ENCODE measurements at regions not wholly inside any gene's neighbourhood (a gene's known extent, or its start where the extent isn't known, plus 50 kb on each side); places are given as distances from the start of the nearest gene placed in this dataset.

- TF ChIP-seq CLOCK (CRISPR knock-in tag; IDR thresholded peaks at IDR 0.05; ENCODE audit: borderline replicate concordance): no peak
- TF ChIP-seq ZSCAN29 (IDR thresholded peaks at IDR 0.05): peak; percentile 73
- no peak for TF ChIP-seq TAF7 (tag; IDR thresholded peaks at IDR 0.05)
- no peak for TF ChIP-seq HEY1 (CRISPR knock-in tag; IDR thresholded peaks at IDR 0.05; ENCODE audit: borderline replicate concordance)
- TF ChIP-seq DNMT1 (IDR thresholded peaks at IDR 0.05): no peak
- no peak for TF ChIP-seq POLR3G (IDR thresholded peaks at IDR 0.05; ENCODE audit: extremely low read depth, insufficient read length, insufficient replicate concordance)
- TF ChIP-seq FOSL1 (tag; conservative IDR thresholded peaks at IDR 0.05): peak; percentile 26; the same call in 1 of the 2 replicates
- no peak for TF ChIP-seq ZZZ3 (IDR thresholded peaks at IDR 0.05)
- no peak for TF ChIP-seq MLX (CRISPR knock-in tag; conservative IDR thresholded peaks at IDR 0.05)
- TF ChIP-seq ZNF766 (CRISPR knock-in tag; conservative IDR thresholded peaks at IDR 0.05): peak; percentile 72; the same call in 1 of the 2 replicates
- no peak for TF ChIP-seq SPI1 (IDR thresholded peaks at IDR 0.05; ENCODE audit: borderline replicate concordance, low read depth, low read length)
- TF ChIP-seq TBP (optimal IDR thresholded peaks at IDR 0.05; ENCODE audit: low read depth, low read length): no peak
Measured at GRCh38 chr15:70492240-70493177, 270.8 kb downstream of the UACA start (continued).
